Fibroblast of pulmonary artery (primary cell): ENCODE measurements at regions not wholly inside any gene's neighbourhood (a gene's known extent, or its start where the extent isn't known, plus 50 kb on each side); places are given as distances from the start of the nearest gene placed in this dataset.

ENCODE experiments used
- DNase-seq: peaks from one replicate; pipeline ENCODE4 v3.0.0-alpha.2; 2010; ENCODE audit warnings: low read depth
- H3K4me3 ChIP-seq: replicated peaks from 2 replicates; pipeline ENCODE4 v1.5.1; 2011; ENCODE audit warnings: low read depth, mild to moderate bottlenecking, control low read depth, low read length, moderate library complexity
- CTCF ChIP-seq: IDR thresholded peaks from 2 replicates; pipeline ENCODE4 v1.5.1; 2011; ENCODE audit warnings: mild to moderate bottlenecking, control low read depth, low read length, inconsistent platforms; ENCODE audit errors: missing control alignments

- TF ChIP-seq CTCF = no peak
- H3K4me3 ChIP-seq = no peak overlapping the region
- no peak for DNase-seq
Measured at GRCh38 chr3:167091226-167091625, 288.9 kb downstream of the ZBBX start.

GRCh38 chr3:167084545-167084944 is 295.6 kb downstream of the ZBBX start:
- no peak overlapping the region for H3K4me3 ChIP-seq
- DNase-seq = no peak
- no peak for TF ChIP-seq CTCF

- no peak for TF ChIP-seq CTCF
- no peak for DNase-seq
- no peak overlapping the region for H3K4me3 ChIP-seq
Measured at GRCh38 chr3:167078070-167078622, 302.0 kb downstream of the ZBBX start.

GRCh38 chr3:167067787-167068161 is 312.3 kb downstream of the ZBBX start:
- no peak for TF ChIP-seq CTCF
- no peak for DNase-seq
- no peak overlapping the region for H3K4me3 ChIP-seq

GRCh38 chr3:167066977-167067786 is 312.9 kb downstream of the ZBBX start:
- TF ChIP-seq CTCF = no peak

GRCh38 chr3:167057581-167057980 is 322.5 kb downstream of the ZBBX start:
- TF ChIP-seq CTCF = no peak
- DNase-seq = no peak
- no peak overlapping the region for H3K4me3 ChIP-seq

More at GRCh38 chr3:167066977-167067786, 312.9 kb downstream of the ZBBX start:
- DNase-seq = no peak
- no peak overlapping the region for H3K4me3 ChIP-seq

GRCh38 chr3:167054926-167055325 is 325.2 kb downstream of the ZBBX start:
- no peak for TF ChIP-seq CTCF
- H3K4me3 ChIP-seq = no peak overlapping the region

More at GRCh38 chr3:167054926-167055325, 325.2 kb downstream of the ZBBX start:
- DNase-seq = no peak
